ENCODE measurements at regions not wholly inside any gene's neighbourhood (a gene's known extent, or its start where the extent isn't known, plus 50 kb on each side); places are given as distances from the start of the nearest gene placed in this dataset.
A peak's percentile ranks its signal among the peaks of the same experiment; 100 is the strongest.

DNA sequence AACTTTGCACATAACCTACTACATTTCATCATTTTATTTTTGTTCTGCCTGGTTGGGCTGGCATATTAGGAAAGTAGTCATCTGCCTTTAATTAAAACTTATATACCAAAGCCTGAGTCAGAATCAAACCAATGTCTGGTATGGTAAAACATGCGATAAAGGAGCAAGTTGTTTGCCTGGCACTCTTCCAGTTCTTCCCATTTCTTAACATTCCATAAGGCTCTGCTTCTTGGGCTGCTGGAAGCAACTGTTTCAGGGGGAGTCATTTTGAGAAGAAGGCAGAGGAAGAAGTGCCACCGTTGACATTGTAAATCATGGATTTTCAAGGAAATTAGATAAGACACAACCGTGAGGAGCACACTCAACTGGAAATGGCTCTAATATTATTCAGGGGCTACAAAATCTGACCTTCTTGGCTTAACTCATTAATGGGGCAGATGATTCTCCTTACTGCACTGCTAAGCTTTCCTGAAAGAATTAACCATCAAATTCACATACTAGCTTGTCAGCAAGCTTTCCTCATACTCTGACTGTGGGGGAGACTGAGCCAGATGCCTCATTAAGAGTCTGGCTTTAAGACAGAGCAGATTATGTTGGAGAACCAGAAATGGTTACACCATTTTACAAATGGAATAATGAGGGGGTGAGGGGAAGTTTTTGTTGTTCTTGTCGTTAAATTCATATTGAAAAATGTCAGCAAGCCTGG, 391.0 kb downstream of the TMEM232 start:
- DNase-seq (ENCODE audit: low spot score) = no peak

GRCh38 chr5:110338341-110339083, 388.0 kb downstream of the TMEM232 start:
- Histone ChIP-seq H3K27ac (peak overlapping the region; percentile 10), H2AFZ (no peak overlapping the region), H3K4me2 (peak overlapping the region; percentile 24), H4K20me1 (ENCODE audit: insufficient read depth, poor library complexity, severe bottlenecking) (no peaks in the 10 kb centered on the region), H3K9me3 (ENCODE audit: low read depth) (no peaks in the 10 kb centered on the region), H3K4me1 (ENCODE audit: insufficient read depth) (peaks cover 8% of the 10 kb centered on the region), H3K27me3 (no peaks in the 10 kb centered on the region), H3K9me2 (replicated peaks; ENCODE audit: insufficient read depth) (no peaks in the 10 kb centered on the region), H3K79me2 (no peaks in the 10 kb centered on the region), H3K36me3 (replicated peaks; ENCODE audit: insufficient read depth, low read depth) (no peaks in the 10 kb centered on the region), H3K4me3 (no peak overlapping the region)
- peak; percentile 6 for DNase-seq (ENCODE audit: low spot score)
- WGBS (ENCODE audit: low lambda C conversion rate, missing lambda C conversion rate) = 48% methylated on average over 7 of the region's 7 CpGs
- no peak for TF ChIP-seq EZH2 (IDR thresholded peaks at IDR 0.05; ENCODE audit: borderline replicate concordance)
- no peak for TF ChIP-seq EZH2phosphoT487 (IDR thresholded peaks at IDR 0.05; ENCODE audit: low read depth, severe bottlenecking, unreplicated experiment)
- no peak for TF ChIP-seq CTCF (IDR thresholded peaks at IDR 0.05; ENCODE audit: poor library complexity)

More for the DNA sequence above, 391.0 kb downstream of the TMEM232 start:
- Histone ChIP-seq H3K9me3 (ENCODE audit: low read depth) (no peaks in the 10 kb centered on the region), H3K4me3 (no peak overlapping the region), H3K36me3 (replicated peaks; ENCODE audit: insufficient read depth, low read depth) (no peaks in the 10 kb centered on the region), H3K9me2 (replicated peaks; ENCODE audit: insufficient read depth) (no peaks in the 10 kb centered on the region), H3K27ac (no peak overlapping the region), H3K79me2 (no peaks in the 10 kb centered on the region), H3K4me1 (ENCODE audit: insufficient read depth) (no peaks in the 10 kb centered on the region), H2AFZ (no peak overlapping the region), H3K27me3 (no peaks in the 10 kb centered on the region), H4K20me1 (ENCODE audit: insufficient read depth, poor library complexity, severe bottlenecking) (no peaks in the 10 kb centered on the region), H3K4me2 (no peak overlapping the region)
- no peak for TF ChIP-seq EZH2phosphoT487 (IDR thresholded peaks at IDR 0.05; ENCODE audit: low read depth, severe bottlenecking, unreplicated experiment)
- no peak for TF ChIP-seq CTCF (IDR thresholded peaks at IDR 0.05; ENCODE audit: poor library complexity)
- no peak for TF ChIP-seq EZH2 (IDR thresholded peaks at IDR 0.05; ENCODE audit: borderline replicate concordance)
- 65% methylated on average over 4 of the region's 4 CpGs for WGBS (ENCODE audit: low lambda C conversion rate, missing lambda C conversion rate)

- Histone ChIP-seq H3K79me2 (no peaks in the 10 kb centered on the region), H3K4me2 (no peak overlapping the region)
Observed at GRCh38 chr5:110339399-110339798, 387.1 kb downstream of the TMEM232 start.

More at GRCh38 chr5:110339399-110339798, 387.1 kb downstream of the TMEM232 start:
- Histone ChIP-seq H2AFZ (no peak overlapping the region), H3K4me3 (no peak overlapping the region), H3K27me3 (no peaks in the 10 kb centered on the region), H4K20me1 (ENCODE audit: insufficient read depth, poor library complexity, severe bottlenecking) (no peaks in the 10 kb centered on the region), H3K36me3 (replicated peaks; ENCODE audit: insufficient read depth, low read depth) (no peaks in the 10 kb centered on the region), H3K4me1 (ENCODE audit: insufficient read depth) (peaks cover 8% of the 10 kb centered on the region), H3K9me3 (ENCODE audit: low read depth) (no peaks in the 10 kb centered on the region), H3K27ac (no peak overlapping the region), H3K9me2 (replicated peaks; ENCODE audit: insufficient read depth) (no peaks in the 10 kb centered on the region)
- WGBS (ENCODE audit: low lambda C conversion rate, missing lambda C conversion rate) = 97% methylated on average over 2 of the region's 2 CpGs
- TF ChIP-seq EZH2 (IDR thresholded peaks at IDR 0.05; ENCODE audit: borderline replicate concordance) (no peak), CTCF (IDR thresholded peaks at IDR 0.05; ENCODE audit: poor library complexity) (no peak)
- DNase-seq (ENCODE audit: low spot score) = no peak

Data from hepatocyte (in vitro differentiated cells).